Naive thymus-derived CD4-positive, alpha-beta T cell (primary cell): ENCODE measurements at regions not wholly inside any gene's neighbourhood (a gene's known extent, or its start where the extent isn't known, plus 50 kb on each side); places are given as distances from the start of the nearest gene placed in this dataset.

Source experiments
- ATAC-seq: fragments of 150-1000 bp; cut with Tn5 transposase; 2 replicates; pipeline ENCODE4 v1.10.0; 2021; ENCODE audit warnings: mild to moderate bottlenecking, moderate library complexity
- CTCF ChIA-PET: fragments of 350-600 bp; sonication (Branson Sonifier 250); formaldehyde crosslinking; loops from one replicate; lab custom pipeline; 2021; ENCODE audit warnings: antibody characterized with exemption; lab: Charles Lee
- POLR2A ChIA-PET: fragments of 350-600 bp; sonication (Branson Sonifier 250); formaldehyde crosslinking; loops from one replicate; lab custom pipeline; 2021; ENCODE audit warnings: antibody characterized with exemption, inconsistent platforms; lab: Charles Lee
- DNase-seq, 9 donors: peaks; one replicate each; pipeline versions ENCODE4 v3.0.0 to v3.0.0-alpha.2; 2020 to 2022; ENCODE audit warnings: mixed read lengths in 1 of 9
- H3K27ac ChIP-seq: one replicate; pipeline ENCODE4 v1.7.0; 2013; ENCODE audit warnings: mild to moderate bottlenecking, low read depth, low read length, moderate library complexity
- H3K27me3 ChIP-seq, 2 donors: one replicate each; pipeline ENCODE4 v1.7.0; 2013; ENCODE audit warnings: low read length in 2 of 2, mild to moderate bottlenecking in 2 of 2, moderate library complexity in 2 of 2; ENCODE audit not compliant: control insufficient read depth in 2 of 2, insufficient read depth in 2 of 2
- H3K36me3 ChIP-seq, 3 experiments: 1 replicate in 2 of 3; 2 replicates in 1 of 3; pipeline ENCODE4 v1.7.0; 2013; ENCODE audit warnings: low read length in 3 of 3, mild to moderate bottlenecking in 3 of 3, moderate library complexity in 1 of 3; ENCODE audit not compliant: insufficient read depth in 3 of 3, control insufficient read depth in 2 of 3
- H3K4me1 ChIP-seq, 2 donors: one replicate each; pipeline ENCODE4 v1.7.0; 2013; ENCODE audit warnings: low read length in 2 of 2, mild to moderate bottlenecking in 2 of 2, moderate library complexity in 1 of 2; ENCODE audit not compliant: control insufficient read depth in 2 of 2, insufficient read depth in 2 of 2
- H3K4me3 ChIP-seq: 2 replicates; pipeline ENCODE4 v1.7.0; 2013; ENCODE audit warnings: mild to moderate bottlenecking, low read length
- H3K9me3 ChIP-seq, 3 experiments: 1 replicate in 2 of 3; 2 replicates in 1 of 3; pipeline ENCODE4 v1.7.0; 2013; ENCODE audit warnings: low read length in 3 of 3; ENCODE audit not compliant: control insufficient read depth in 2 of 3
- H3K27ac Mint-ChIP-seq, 9 donors: one replicate each; pipeline ENCODE4 v1.8.0; 2020 to 2022; ENCODE audit warnings: mixed read lengths in 9 of 9, mild to moderate bottlenecking in 8 of 9, moderate library complexity in 5 of 9, inconsistent platforms in 2 of 9
- H3K27me3 Mint-ChIP-seq, 5 donors: one replicate each; pipeline ENCODE4 v1.8.0; 2021 to 2022; ENCODE audit warnings: mixed read lengths in 5 of 5, mild to moderate bottlenecking in 1 of 5
- H3K36me3 Mint-ChIP-seq, 5 donors: one replicate each; pipeline ENCODE4 v1.8.0; 2020 to 2022; ENCODE audit warnings: mixed read lengths in 5 of 5, mild to moderate bottlenecking in 3 of 5, inconsistent platforms in 1 of 5
- H3K4me1 Mint-ChIP-seq, 7 donors: one replicate each; pipeline ENCODE4 v1.8.0; 2020 to 2022; ENCODE audit warnings: mixed read lengths in 7 of 7, mild to moderate bottlenecking in 3 of 7, inconsistent platforms in 1 of 7
- H3K4me3 Mint-ChIP-seq, 10 donors: one replicate each; pipeline ENCODE4 v1.8.0; 2020 to 2022; ENCODE audit warnings: mild to moderate bottlenecking in 10 of 10, mixed read lengths in 10 of 10, moderate library complexity in 6 of 10, inconsistent platforms in 2 of 10
- H3K9me3 Mint-ChIP-seq, 11 donors: one replicate each; pipeline ENCODE4 v1.8.0; 2020 to 2022; ENCODE audit warnings: mixed read lengths in 11 of 11, mild to moderate bottlenecking in 4 of 11, inconsistent platforms in 1 of 11, moderate library complexity in 1 of 11
- intact Hi-C, 2 donors: fragments of 100-400 bp; cut with micrococcal nuclease; formaldehyde crosslinking; loops; one replicate each; pipeline ENCODE4 v1.15.1; 2023

- Mint-ChIP-seq H3K27me3 (no peaks in the 10 kb centered on the region), H3K4me3 (no peak overlapping the region), H3K27ac (no peak overlapping the region), H3K36me3 (no peaks in the 10 kb centered on the region), H3K4me1 (no peaks in the 10 kb centered on the region), H3K9me3 (peaks cover 0 to 11% (median 3%) of the 10 kb centered on the region in 11 donors)
- DNase-seq (no peak), ATAC-seq (no peak)
- H3K27me3 ChIP-seq: no peaks in the 10 kb centered on the region
- H3K4me3 ChIP-seq: no peak overlapping the region
- intact Hi-C loops: loop anchor here in 1 of 2 donors (10.0 kb wide), 1 partner anchor 57 kb away; no protein-coding TSS in a partner anchor
- H3K9me3 ChIP-seq: no peaks in the 10 kb centered on the region
- no peak overlapping the region for H3K27ac ChIP-seq
- ChIA-PET POLR2A (no interaction called here), CTCF (no interaction called here)
- H3K4me1 ChIP-seq: no peaks in the 10 kb centered on the region
- no peaks in the 10 kb centered on the region for H3K36me3 ChIP-seq
Measured at GRCh38 chr18:39737869-39738268, 2172.3 kb upstream of the CELF4 start.

DNA sequence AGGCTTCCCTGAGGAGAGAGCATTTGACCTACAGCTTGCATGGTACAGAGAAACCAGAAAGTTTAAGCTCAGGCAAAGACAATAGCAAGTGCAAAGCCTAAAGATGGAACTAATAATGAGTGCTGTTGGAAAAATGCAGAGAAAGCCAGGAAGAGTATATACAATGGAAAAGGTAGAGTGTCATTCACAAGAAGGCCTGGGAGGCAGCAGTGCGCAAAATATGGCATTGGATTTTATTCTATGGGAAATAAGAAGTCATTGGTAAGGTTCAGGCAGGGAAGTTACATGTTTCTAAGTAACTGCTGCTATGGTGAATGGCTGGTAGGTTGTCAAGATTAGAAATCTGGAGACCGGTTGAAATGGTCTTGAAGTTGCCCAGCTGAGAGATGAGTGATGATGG is 2167.3 kb upstream of the CELF4 start:
- Mint-ChIP-seq H3K36me3 (no peaks in the 10 kb centered on the region), H3K27me3 (no peaks in the 10 kb centered on the region), H3K9me3 (peaks cover 0 to 17% (median 2%) of the 10 kb centered on the region in 11 donors), H3K4me3 (no peak overlapping the region), H3K27ac (no peak overlapping the region), H3K4me1 (no peaks in the 10 kb centered on the region)
- no peaks in the 10 kb centered on the region for H3K4me1 ChIP-seq
- H3K36me3 ChIP-seq: no peaks in the 10 kb centered on the region
- DNase-seq: no peak
- intact Hi-C loops: loop anchor here in 1 of 2 donors (10.0 kb wide), 1 partner anchor 62 kb away; no protein-coding TSS in a partner anchor
- no peaks in the 10 kb centered on the region for H3K27me3 ChIP-seq
- ChIA-PET CTCF (no interaction called here), POLR2A (interaction anchor here (0.6 kb wide), 1 partner anchor 107 kb away, joined by 3 read pairs; no protein-coding TSS in a partner anchor)
- ATAC-seq: no peak
- no peak overlapping the region for H3K4me3 ChIP-seq
- H3K9me3 ChIP-seq: no peaks in the 10 kb centered on the region
- no peak overlapping the region for H3K27ac ChIP-seq

- POLR2A ChIA-PET: no interaction called here
- Histone ChIP-seq H3K9me3 (no peaks in the 10 kb centered on the region), H3K36me3 (no peaks in the 10 kb centered on the region), H3K27me3 (no peaks in the 10 kb centered on the region), H3K4me1 (no peaks in the 10 kb centered on the region), H3K27ac (no peak overlapping the region), H3K4me3 (no peak overlapping the region)
- CTCF ChIA-PET: no interaction called here
- ATAC-seq (no peak), DNase-seq (no peak)
- intact Hi-C loops: loop anchor here in 1 of 2 donors (10.0 kb wide), 1 partner anchor 64 kb away; no protein-coding TSS in a partner anchor
- no peak overlapping the region for H3K27ac Mint-ChIP-seq
- H3K4me3 Mint-ChIP-seq: no peak overlapping the region
- peaks cover 0 to 12% (median 3%) of the 10 kb centered on the region in 11 donors for H3K9me3 Mint-ChIP-seq
- H3K4me1 Mint-ChIP-seq: no peaks in the 10 kb centered on the region
- no peaks in the 10 kb centered on the region for H3K36me3 Mint-ChIP-seq
- H3K27me3 Mint-ChIP-seq: no peaks in the 10 kb centered on the region
Measured at GRCh38 chr18:39730606-39731005, 2165.0 kb upstream of the CELF4 start.

DNA sequence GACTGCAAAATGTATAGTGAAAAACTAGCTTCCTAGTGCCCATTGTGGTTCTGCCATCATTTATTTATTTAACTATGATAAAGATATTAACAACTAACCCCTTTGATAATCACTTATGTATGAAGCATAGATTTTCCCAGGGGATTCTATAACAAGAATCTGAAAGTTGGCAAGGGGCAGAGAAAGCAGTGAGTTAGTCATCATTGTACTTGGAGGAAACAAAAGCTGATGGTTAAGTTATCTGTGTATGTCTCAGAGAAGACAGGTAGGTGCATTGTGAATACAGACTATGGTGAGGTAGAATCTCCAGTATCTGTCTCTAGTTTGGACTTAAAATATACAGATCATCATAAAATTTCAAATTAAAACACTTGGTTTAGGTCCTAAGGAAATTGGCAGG is 2159.1 kb upstream of the CELF4 start:
- Histone ChIP-seq H3K4me3 (no peak overlapping the region), H3K9me3 (no peaks in the 10 kb centered on the region), H3K27me3 (no peaks in the 10 kb centered on the region), H3K36me3 (no peaks in the 10 kb centered on the region), H3K27ac (no peak overlapping the region), H3K4me1 (no peaks in the 10 kb centered on the region)
- ChIA-PET POLR2A (no interaction called here), CTCF (no interaction called here)
- H3K27ac Mint-ChIP-seq: no peak overlapping the region
- intact Hi-C loops: no loop called here
- H3K9me3 Mint-ChIP-seq: peaks cover 0 to 10% (median 0%) of the 10 kb centered on the region in 11 donors
- no peak overlapping the region for H3K4me3 Mint-ChIP-seq
- H3K27me3 Mint-ChIP-seq: no peaks in the 10 kb centered on the region
- no peaks in the 10 kb centered on the region for H3K4me1 Mint-ChIP-seq
- ATAC-seq (no peak), DNase-seq (no peak)
- no peaks in the 10 kb centered on the region for H3K36me3 Mint-ChIP-seq

GRCh38 chr18:39721712-39722111 is 2156.1 kb upstream of the CELF4 start:
- Histone ChIP-seq H3K4me1 (no peaks in the 10 kb centered on the region), H3K4me3 (no peak overlapping the region), H3K27ac (no peak overlapping the region), H3K9me3 (no peaks in the 10 kb centered on the region), H3K36me3 (no peaks in the 10 kb centered on the region), H3K27me3 (no peaks in the 10 kb centered on the region)
- no peak for DNase-seq
- Mint-ChIP-seq H3K9me3 (peaks cover 0 to 14% (median 0%) of the 10 kb centered on the region in 11 donors), H3K4me1 (no peaks in the 10 kb centered on the region), H3K27ac (no peak overlapping the region), H3K4me3 (no peak overlapping the region), H3K27me3 (no peaks in the 10 kb centered on the region), H3K36me3 (no peaks in the 10 kb centered on the region)
- ChIA-PET CTCF (interaction anchor here (0.7 kb wide), 1 partner anchor 116 kb away, joined by 3 read pairs; no protein-coding TSS in a partner anchor), POLR2A (no interaction called here)
- no peak for ATAC-seq
- intact Hi-C loops: no loop called here

- H3K4me3 ChIP-seq: no peak overlapping the region
- H3K36me3 Mint-ChIP-seq: no peaks in the 10 kb centered on the region
Measured at GRCh38 chr18:39713961-39714360, 2148.4 kb upstream of the CELF4 start.

DNA sequence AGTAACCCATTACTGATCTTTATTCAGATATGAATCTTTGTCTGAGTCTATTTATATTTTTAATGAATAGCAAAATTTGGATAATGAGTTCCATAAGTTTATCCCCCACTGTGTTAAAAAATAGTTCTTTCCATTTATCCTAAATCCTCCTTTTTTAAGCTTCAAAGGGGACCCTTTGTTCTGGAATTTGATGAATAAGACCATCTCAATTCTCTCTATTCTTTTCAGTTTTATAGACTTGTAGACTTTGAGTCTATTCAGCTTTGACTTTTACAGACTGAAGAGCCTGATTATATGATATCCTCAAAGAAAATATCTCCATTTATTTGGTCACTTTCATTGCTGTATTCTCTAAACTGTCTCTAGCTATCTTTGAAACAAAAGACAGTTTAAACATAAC is 2146.1 kb upstream of the CELF4 start:
- intact Hi-C loops: no loop called here
- Histone ChIP-seq H3K9me3 (no peaks in the 10 kb centered on the region), H3K4me3 (no peak overlapping the region), H3K4me1 (no peaks in the 10 kb centered on the region), H3K36me3 (no peaks in the 10 kb centered on the region), H3K27ac (no peak overlapping the region), H3K27me3 (no peaks in the 10 kb centered on the region)
- POLR2A ChIA-PET: no interaction called here
- H3K4me3 Mint-ChIP-seq: no peak overlapping the region
- no peak for ATAC-seq
- H3K4me1 Mint-ChIP-seq: peaks cover 0 to 2% (median 0%) of the 10 kb centered on the region in 7 donors
- H3K27me3 Mint-ChIP-seq: no peaks in the 10 kb centered on the region
- DNase-seq: no peak
- CTCF ChIA-PET: no interaction called here
- peaks cover 0 to 7% (median 0%) of the 10 kb centered on the region in 11 donors for H3K9me3 Mint-ChIP-seq
- H3K27ac Mint-ChIP-seq: no peak overlapping the region
- H3K36me3 Mint-ChIP-seq: no peaks in the 10 kb centered on the region

More at GRCh38 chr18:39713961-39714360, 2148.4 kb upstream of the CELF4 start:
- CTCF ChIA-PET: no interaction called here
- POLR2A ChIA-PET: no interaction called here
- H3K4me3 Mint-ChIP-seq: no peak overlapping the region
- H3K27ac Mint-ChIP-seq: no peak overlapping the region
- intact Hi-C loops: no loop called here
- no peaks in the 10 kb centered on the region for H3K36me3 ChIP-seq
- H3K4me1 Mint-ChIP-seq: peaks cover 0 to 2% (median 0%) of the 10 kb centered on the region in 7 donors
- H3K9me3 Mint-ChIP-seq: peaks cover 0 to 12% (median 0%) of the 10 kb centered on the region in 11 donors
- H3K27me3 Mint-ChIP-seq: no peaks in the 10 kb centered on the region
- H3K27ac ChIP-seq: no peak overlapping the region
- no peaks in the 10 kb centered on the region for H3K27me3 ChIP-seq
- no peaks in the 10 kb centered on the region for H3K4me1 ChIP-seq
- DNase-seq (no peak), ATAC-seq (no peak)
- no peaks in the 10 kb centered on the region for H3K9me3 ChIP-seq
